Hepatocyte (in vitro differentiated cells): ENCODE measurements at regions not wholly inside any gene's neighbourhood (a gene's known extent, or its start where the extent isn't known, plus 50 kb on each side); places are given as distances from the start of the nearest gene placed in this dataset.

Experiments
- DNase-seq: peaks from one replicate; pipeline ENCODE4 v3.0.0-alpha.2; 2016; ENCODE audit warnings: low spot score
- H2AFZ ChIP-seq: fragments of 200-600 bp; sonication (generic); 2 replicates; pipeline ENCODE4 v1.6.0; 2016; ENCODE audit warnings: antibody characterized with exemption, mild to moderate bottlenecking
- H3K27ac ChIP-seq: fragments of 200-600 bp; sonication (generic); 2 replicates; pipeline ENCODE4 v1.5.1; 2016; ENCODE audit warnings: mild to moderate bottlenecking
- H3K27me3 ChIP-seq: fragments of 200-600 bp; sonication (generic); 2 replicates; pipeline ENCODE4 v1.6.1; 2016
- H3K36me3 ChIP-seq: fragments of 200-600 bp; sonication (generic); replicated peaks from 2 replicates; pipeline ENCODE4 v1.5.1; 2016; ENCODE audit warnings: low read depth; ENCODE audit not compliant: insufficient read depth
- H3K4me1 ChIP-seq: fragments of 200-600 bp; sonication (generic); 2 replicates; pipeline ENCODE4 v1.5.1; 2016; ENCODE audit warnings: mild to moderate bottlenecking, moderate library complexity; ENCODE audit not compliant: insufficient read depth
- H3K4me2 ChIP-seq: fragments of 200-600 bp; sonication (generic); 2 replicates; pipeline ENCODE4 v1.6.0; 2016
- H3K4me3 ChIP-seq: fragments of 200-600 bp; sonication (generic); 2 replicates; pipeline ENCODE4 v1.5.1; 2016; ENCODE audit warnings: mild to moderate bottlenecking
- H3K79me2 ChIP-seq: fragments of 200-600 bp; sonication (generic); 2 replicates; pipeline ENCODE4 v1.6.0; 2017; ENCODE audit warnings: mild to moderate bottlenecking
- H3K9me2 ChIP-seq: fragments of 200-600 bp; sonication (generic); replicated peaks from 2 replicates; pipeline ENCODE4 v1.6.0; 2017; ENCODE audit warnings: mild to moderate bottlenecking; ENCODE audit not compliant: insufficient read depth
- H3K9me3 ChIP-seq: fragments of 200-600 bp; sonication (generic); 2 replicates; pipeline ENCODE4 v1.5.1; 2016; ENCODE audit warnings: low read depth, mild to moderate bottlenecking
- H4K20me1 ChIP-seq: fragments of 200-600 bp; sonication (generic); 2 replicates; pipeline ENCODE4 v1.6.0; 2016; ENCODE audit warnings: mild to moderate bottlenecking; ENCODE audit not compliant: insufficient read depth, poor library complexity, severe bottlenecking
- CTCF ChIP-seq: fragments of 200-600 bp; sonication (generic); IDR thresholded peaks from 2 replicates; pipeline ENCODE4 v1.5.1; 2016; ENCODE audit warnings: antibody characterized with exemption, mild to moderate bottlenecking; ENCODE audit not compliant: poor library complexity
- EZH2 ChIP-seq: fragments of 200-600 bp; sonication (generic); IDR thresholded peaks from 2 replicates; pipeline ENCODE4 v1.6.1; 2016; ENCODE audit warnings: antibody characterized with exemption, mild to moderate bottlenecking, borderline replicate concordance
- EZH2phosphoT487 ChIP-seq: fragments of 200-600 bp; sonication (generic); IDR thresholded peaks from one replicate; pipeline ENCODE4 v1.6.1; 2018; ENCODE audit warnings: antibody characterized with exemption, mild to moderate bottlenecking, low read depth, moderate library complexity; ENCODE audit not compliant: unreplicated experiment, severe bottlenecking
- WGBS: methylation state at CpG from one replicate; pipeline ENCODE4 v1.1.6; 2016; ENCODE audit warnings: low lambda C conversion rate; ENCODE audit errors: missing lambda C conversion rate; 5-methylcytosine and 5-hydroxymethylcytosine counted together

GRCh38 chr1:29385966-29386365 is 149.6 kb downstream of the PTPRU start:
- Histone ChIP-seq H3K9me3 (no peaks in the 10 kb centered on the region), H3K4me3 (no peak overlapping the region), H3K36me3 (no peaks in the 10 kb centered on the region), H4K20me1 (no peaks in the 10 kb centered on the region), H3K27ac (no peak overlapping the region), H2AFZ (no peak overlapping the region), H3K4me2 (no peak overlapping the region), H3K9me2 (no peaks in the 10 kb centered on the region), H3K4me1 (no peaks in the 10 kb centered on the region), H3K27me3 (peaks cover 8% of the 10 kb centered on the region), H3K79me2 (no peaks in the 10 kb centered on the region)
- no peak for DNase-seq
- 53% methylated on average over 5 of the region's 5 CpGs for WGBS
- TF ChIP-seq EZH2 (no peak), CTCF (no peak), EZH2phosphoT487 (no peak)

GRCh38 chr1:29384496-29385015 is 148.2 kb downstream of the PTPRU start:
- no peaks in the 10 kb centered on the region for H3K36me3 ChIP-seq
- H3K9me2 ChIP-seq, result no peaks in the 10 kb centered on the region
- H3K27ac ChIP-seq, result no peak overlapping the region
- no peak for DNase-seq
- peaks cover 8% of the 10 kb centered on the region for H3K27me3 ChIP-seq
- H3K9me3 ChIP-seq, result no peaks in the 10 kb centered on the region
- no peaks in the 10 kb centered on the region for H3K4me1 ChIP-seq
- H2AFZ ChIP-seq, result no peak overlapping the region
- TF ChIP-seq EZH2 (no peak), CTCF (no peak), EZH2phosphoT487 (no peak)
- H3K79me2 ChIP-seq, result no peaks in the 10 kb centered on the region
- no peak overlapping the region for H3K4me3 ChIP-seq
- H3K4me2 ChIP-seq, result no peak overlapping the region
- H4K20me1 ChIP-seq, result no peaks in the 10 kb centered on the region
- 89% methylated on average over 9 of the region's 9 CpGs for WGBS

GRCh38 chr1:29383746-29384371 is 147.5 kb downstream of the PTPRU start:
- Histone ChIP-seq H3K4me1 (no peaks in the 10 kb centered on the region), H4K20me1 (no peaks in the 10 kb centered on the region), H3K9me3 (peaks cover 5% of the 10 kb centered on the region), H3K79me2 (no peaks in the 10 kb centered on the region), H3K27me3 (peaks cover 8% of the 10 kb centered on the region), H3K27ac (no peak overlapping the region), H3K9me2 (no peaks in the 10 kb centered on the region), H3K4me2 (no peak overlapping the region), H3K36me3 (no peaks in the 10 kb centered on the region), H2AFZ (no peak overlapping the region), H3K4me3 (no peak overlapping the region)
- no peak for DNase-seq
- TF ChIP-seq EZH2phosphoT487, result no peak
- TF ChIP-seq EZH2, result no peak
- no peak for TF ChIP-seq CTCF
- WGBS, result 72% methylated on average over 7 of the region's 7 CpGs
